ENCODE measurements at regions not wholly inside any gene's neighbourhood (a gene's known extent, or its start where the extent isn't known, plus 50 kb on each side); places are given as distances from the start of the nearest gene placed in this dataset.

- no peak for DNase-seq (ENCODE audit: low spot score)
These were observed 130.3 kb upstream of the SASH1 start for GRCh38 chr6:148212366-148212765.

- DNase-seq (ENCODE audit: low spot score) = no peak
These were observed 129.3 kb upstream of the SASH1 start for GRCh38 chr6:148213366-148213765.

- DNase-seq (ENCODE audit: low spot score) = no peak
These were observed 128.0 kb upstream of the SASH1 start for GRCh38 chr6:148214667-148215066.

GRCh38 chr6:148217051-148217450 is 125.6 kb upstream of the SASH1 start:
- DNase-seq (ENCODE audit: low spot score) = no peak

- DNase-seq (ENCODE audit: low spot score) = no peak
These were observed 124.7 kb upstream of the SASH1 start for GRCh38 chr6:148217921-148218320.

GRCh38 chr6:148218542-148219258 is 123.9 kb upstream of the SASH1 start:
- DNase-seq (ENCODE audit: low spot score) = no peak

- DNase-seq (ENCODE audit: low spot score) = no peak
These were observed 121.2 kb upstream of the SASH1 start for GRCh38 chr6:148221196-148221979.

GRCh38 chr6:148222376-148222775 is 120.3 kb upstream of the SASH1 start:
- no peak for DNase-seq (ENCODE audit: low spot score)

GRCh38 chr6:148222846-148223245 is 119.8 kb upstream of the SASH1 start:
- DNase-seq (ENCODE audit: low spot score) = no peak

- no peak for DNase-seq (ENCODE audit: low spot score)
These were observed 119.2 kb upstream of the SASH1 start for GRCh38 chr6:148223424-148223842.

- DNase-seq (ENCODE audit: low spot score) = no peak
These were observed 116.8 kb upstream of the SASH1 start for GRCh38 chr6:148225871-148226270.

GRCh38 chr6:148226284-148226683 is 116.4 kb upstream of the SASH1 start:
- no peak for DNase-seq (ENCODE audit: low spot score)

GRCh38 chr6:148231572-148231971 is 111.1 kb upstream of the SASH1 start:
- DNase-seq (ENCODE audit: low spot score) = no peak

- no peak for DNase-seq (ENCODE audit: low spot score)
These were observed 107.2 kb upstream of the SASH1 start for GRCh38 chr6:148235446-148235845.

GRCh38 chr6:148238713-148239112 is 103.9 kb upstream of the SASH1 start:
- no peak for DNase-seq (ENCODE audit: low spot score)

GRCh38 chr6:148239215-148239614 is 103.4 kb upstream of the SASH1 start:
- no peak for DNase-seq (ENCODE audit: low spot score)

- no peak for DNase-seq (ENCODE audit: low spot score)
These were observed 102.7 kb upstream of the SASH1 start for GRCh38 chr6:148239801-148240460.

GRCh38 chr6:148240461-148240840 is 102.2 kb upstream of the SASH1 start:
- DNase-seq (ENCODE audit: low spot score) = no peak

- no peak for DNase-seq (ENCODE audit: low spot score)
These were observed 101.7 kb upstream of the SASH1 start for GRCh38 chr6:148240861-148241477.

GRCh38 chr6:148242180-148242579 is 100.5 kb upstream of the SASH1 start:
- DNase-seq (ENCODE audit: low spot score) = no peak

GRCh38 chr6:148244217-148244935 is 98.3 kb upstream of the SASH1 start:
- DNase-seq (ENCODE audit: low spot score) = no peak
